ENCODE measurements at regions not wholly inside any gene's neighbourhood (a gene's known extent, or its start where the extent isn't known, plus 50 kb on each side); places are given as distances from the start of the nearest gene placed in this dataset.
A peak's percentile ranks its signal among the peaks of the same experiment; 100 is the strongest.

DNA sequence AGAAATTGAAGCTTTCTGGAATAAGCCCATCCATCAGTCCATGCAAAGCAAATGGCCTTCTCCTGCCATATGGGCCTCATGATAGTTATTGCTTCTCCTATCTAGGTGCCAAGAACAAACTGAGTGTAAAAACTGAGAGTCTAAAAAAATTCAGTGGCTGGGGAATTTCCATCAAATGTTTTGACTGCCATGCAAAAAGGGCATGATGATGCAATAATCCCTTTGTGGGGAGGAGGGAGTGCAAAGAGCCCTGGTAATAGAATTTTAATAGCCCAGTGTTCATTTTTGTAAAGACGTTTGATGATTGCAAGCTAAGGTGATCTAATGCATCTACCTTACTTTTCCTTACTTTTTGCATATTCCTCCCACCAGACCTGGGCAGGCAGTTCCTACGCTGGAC, 683.7 kb downstream of the EPM2A start:
- H3K36me3 ChIP-seq, result no peaks in the 10 kb centered on the region
- DNase-seq (no peak), ATAC-seq (ENCODE audit: low FRiP score in 2 of 2) (no peak)
- H3K27ac ChIP-seq, result no peak overlapping the region
- no peak overlapping the region for H3K4me3 ChIP-seq
- TF ChIP-seq, protein P1, sequence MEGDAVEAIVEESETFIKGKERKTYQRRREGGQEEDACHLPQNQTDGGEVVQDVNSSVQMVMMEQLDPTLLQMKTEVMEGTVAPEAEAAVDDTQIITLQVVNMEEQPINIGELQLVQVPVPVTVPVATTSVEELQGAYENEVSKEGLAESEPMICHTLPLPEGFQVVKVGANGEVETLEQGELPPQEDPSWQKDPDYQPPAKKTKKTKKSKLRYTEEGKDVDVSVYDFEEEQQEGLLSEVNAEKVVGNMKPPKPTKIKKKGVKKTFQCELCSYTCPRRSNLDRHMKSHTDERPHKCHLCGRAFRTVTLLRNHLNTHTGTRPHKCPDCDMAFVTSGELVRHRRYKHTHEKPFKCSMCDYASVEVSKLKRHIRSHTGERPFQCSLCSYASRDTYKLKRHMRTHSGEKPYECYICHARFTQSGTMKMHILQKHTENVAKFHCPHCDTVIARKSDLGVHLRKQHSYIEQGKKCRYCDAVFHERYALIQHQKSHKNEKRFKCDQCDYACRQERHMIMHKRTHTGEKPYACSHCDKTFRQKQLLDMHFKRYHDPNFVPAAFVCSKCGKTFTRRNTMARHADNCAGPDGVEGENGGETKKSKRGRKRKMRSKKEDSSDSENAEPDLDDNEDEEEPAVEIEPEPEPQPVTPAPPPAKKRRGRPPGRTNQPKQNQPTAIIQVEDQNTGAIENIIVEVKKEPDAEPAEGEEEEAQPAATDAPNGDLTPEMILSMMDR (IDR thresholded peaks at IDR 0.05), result no peak
- TF ChIP-seq POLR2AphosphoS5 (IDR thresholded peaks at IDR 0.05), result no peak
- no peaks in the 10 kb centered on the region for H3K9me3 ChIP-seq
- 76 to 78% methylated on average over 2 of the region's 2 CpGs for WGBS, 2 donors
- no peaks in the 10 kb centered on the region for H3K4me1 ChIP-seq
- no peaks in the 10 kb centered on the region for H3K27me3 ChIP-seq

DNA sequence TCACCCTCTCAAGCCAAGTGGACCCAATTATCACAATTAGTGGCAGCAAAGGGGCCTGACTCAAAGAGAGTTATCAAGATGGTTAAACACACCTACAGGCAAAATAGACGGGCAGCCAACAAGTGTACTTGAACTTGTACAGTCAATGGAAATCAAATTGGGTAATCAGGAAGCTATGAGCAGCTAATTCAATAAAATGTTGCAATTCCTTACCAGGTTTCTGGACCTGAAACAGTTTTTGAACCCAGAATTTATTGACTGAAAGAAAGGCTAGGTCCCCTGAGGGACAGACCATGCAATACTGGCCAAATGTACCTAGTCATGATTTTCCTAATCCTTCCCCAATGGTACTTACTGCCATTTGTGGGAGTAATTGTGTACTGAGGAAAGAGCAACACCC, 679.8 kb downstream of the EPM2A start:
- Histone ChIP-seq H3K4me3 (no peak overlapping the region), H3K4me1 (no peaks in the 10 kb centered on the region), H3K9me3 (no peaks in the 10 kb centered on the region), H3K27ac (no peak overlapping the region), H3K27me3 (no peaks in the 10 kb centered on the region), H3K36me3 (no peaks in the 10 kb centered on the region)
- TF ChIP-seq EP300 (IDR thresholded peaks at IDR 0.05) (no peak), POLR2AphosphoS5 (IDR thresholded peaks at IDR 0.05) (no peak), POLR2A (IDR thresholded peaks at IDR 0.05) (no peak)
- TF ChIP-seq, protein P1 (IDR thresholded peaks at IDR 0.05), result no peak
- 56 to 73% methylated on average over 1 of the region's 1 CpG for WGBS, 2 donors
- peak in 1 of 2 donors; percentile 35 for DNase-seq
- ATAC-seq (ENCODE audit: low FRiP score in 2 of 2), result no peak

DNA sequence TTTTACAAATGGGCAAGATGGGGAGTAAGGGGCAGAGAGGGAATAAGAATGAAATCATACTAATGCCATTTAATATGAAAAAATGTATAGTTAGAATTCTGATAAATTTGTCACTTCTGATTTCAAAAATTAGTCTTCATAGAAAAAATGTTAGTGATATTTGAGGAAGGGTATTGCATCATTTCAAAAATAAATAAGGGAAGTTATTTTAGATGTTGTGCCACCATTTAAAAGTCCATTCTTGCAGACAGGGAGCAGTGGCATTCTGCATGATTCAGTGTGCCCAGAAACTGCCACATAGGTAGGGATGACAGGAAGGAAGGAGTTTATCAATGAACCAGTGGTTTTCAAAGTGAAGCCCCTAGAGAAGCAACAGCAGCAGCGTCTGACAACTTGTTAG, 674.6 kb downstream of the EPM2A start:
- WGBS, 2 donors, result 54 to 73% methylated on average over 1 of the region's 1 CpG
- Histone ChIP-seq H3K27ac (no peak overlapping the region), H3K4me3 (no peak overlapping the region), H3K9me3 (no peaks in the 10 kb centered on the region), H3K36me3 (no peaks in the 10 kb centered on the region), H3K4me1 (no peaks in the 10 kb centered on the region), H3K27me3 (no peaks in the 10 kb centered on the region)
- ATAC-seq (ENCODE audit: low FRiP score in 2 of 2), result no peak
- DNase-seq, result no peak
- TF ChIP-seq, protein P1 (IDR thresholded peaks at IDR 0.05), result no peak
- TF ChIP-seq POLR2A (IDR thresholded peaks at IDR 0.05) (no peak), EP300 (IDR thresholded peaks at IDR 0.05) (no peak), POLR2AphosphoS5 (IDR thresholded peaks at IDR 0.05) (no peak)

DNA sequence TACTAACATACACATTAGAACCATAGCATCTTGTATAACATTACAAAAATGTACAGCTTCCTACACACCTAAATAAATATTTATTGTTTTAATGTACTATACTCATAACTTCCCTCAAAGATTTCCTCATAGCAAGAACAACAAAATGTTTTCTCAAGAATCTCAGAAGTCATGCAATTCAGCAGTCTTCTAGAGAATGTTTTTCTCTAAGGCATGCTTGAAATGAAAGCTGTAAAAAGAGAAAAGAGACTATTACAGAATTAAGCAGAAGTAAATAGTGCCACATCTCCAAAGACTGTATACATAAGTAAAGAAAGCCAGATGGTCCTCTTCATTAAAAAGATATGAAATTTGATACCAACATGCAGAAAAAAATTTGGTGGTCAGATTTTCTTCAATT, 672.2 kb downstream of the EPM2A start:
- Histone ChIP-seq H3K36me3 (no peaks in the 10 kb centered on the region), H3K27ac (no peak overlapping the region), H3K27me3 (no peaks in the 10 kb centered on the region), H3K9me3 (no peaks in the 10 kb centered on the region), H3K4me1 (no peaks in the 10 kb centered on the region), H3K4me3 (no peak overlapping the region)
- TF ChIP-seq, protein P1 (IDR thresholded peaks at IDR 0.05), result no peak
- no peak for TF ChIP-seq POLR2A (IDR thresholded peaks at IDR 0.05)
- TF ChIP-seq EP300 (IDR thresholded peaks at IDR 0.05), result no peak
- TF ChIP-seq POLR2AphosphoS5 (IDR thresholded peaks at IDR 0.05), result no peak
- ATAC-seq (ENCODE audit: low FRiP score in 2 of 2), result no peak
- DNase-seq, result no peak

DNA sequence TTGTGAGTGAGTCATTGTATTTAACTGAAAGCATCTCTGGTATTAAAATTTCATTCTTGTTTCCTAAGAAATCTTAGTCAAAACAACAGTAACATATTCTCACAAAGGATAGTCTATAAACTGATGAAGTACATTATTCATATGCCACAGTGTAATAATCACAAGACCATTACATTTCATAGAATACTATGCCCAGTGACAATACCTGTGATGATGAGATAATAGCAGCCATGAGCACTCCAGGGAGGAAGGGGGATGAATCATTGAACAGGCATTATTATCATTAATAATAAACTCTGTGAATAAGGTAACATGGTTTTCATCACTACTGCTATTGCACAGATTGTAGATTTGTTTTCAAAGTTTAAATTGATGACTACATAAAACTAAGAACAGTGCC, 667.9 kb downstream of the EPM2A start:
- H3K27ac ChIP-seq, result no peak overlapping the region
- H3K27me3 ChIP-seq, result no peaks in the 10 kb centered on the region
- ATAC-seq (ENCODE audit: low FRiP score in 2 of 2), result no peak
- no peaks in the 10 kb centered on the region for H3K9me3 ChIP-seq
- TF ChIP-seq, protein P1 (IDR thresholded peaks at IDR 0.05), result no peak
- TF ChIP-seq POLR2AphosphoS5 (IDR thresholded peaks at IDR 0.05) (no peak), EP300 (IDR thresholded peaks at IDR 0.05) (no peak), POLR2A (IDR thresholded peaks at IDR 0.05) (no peak)
- H3K4me1 ChIP-seq, result no peaks in the 10 kb centered on the region
- no peak for DNase-seq
- no peaks in the 10 kb centered on the region for H3K36me3 ChIP-seq
- H3K4me3 ChIP-seq, result no peak overlapping the region

All from upper lobe of left lung (tissue), 6 donors.